CD14-positive monocyte (primary cell): ENCODE measurements at regions not wholly inside any gene's neighbourhood (a gene's known extent, or its start where the extent isn't known, plus 50 kb on each side); places are given as distances from the start of the nearest gene placed in this dataset.

Experiments used
- DNase-seq, 3 donors: peaks; one replicate each; pipeline ENCODE4 v3.0.0-alpha.2; 2011 to 2022
- H2AFZ ChIP-seq: 2 replicates; pipeline ENCODE4 v1.6.0; 2012; ENCODE audit warnings: mild to moderate bottlenecking, low read depth, low read length, inconsistent platforms; ENCODE audit not compliant: insufficient read depth, poor library complexity, severe bottlenecking
- H3K27ac ChIP-seq, 2 donors: 1 replicate in 1 of 2; 2 replicates in 1 of 2; pipeline ENCODE4 v1.5.1; 2012 to 2013; ENCODE audit warnings: low read length in 2 of 2, control low read depth in 1 of 2, inconsistent platforms in 1 of 2, low read depth in 1 of 2, mild to moderate bottlenecking in 1 of 2
- H3K27me3 ChIP-seq, 2 donors: one replicate each; pipeline versions ENCODE4 v1.6.0 to v1.6.1; 2011 to 2013; ENCODE audit warnings: low read length in 2 of 2; ENCODE audit not compliant: control insufficient read depth in 2 of 2, insufficient read depth in 2 of 2
- H3K36me3 ChIP-seq, 2 donors: replicated peaks in 1 of 2; 1 replicate in 1 of 2; 2 replicates in 1 of 2; pipeline versions ENCODE4 v1.5.1 to v1.6.1; 2012 to 2013; ENCODE audit warnings: low read length in 2 of 2, control low read depth in 1 of 2, inconsistent platforms in 1 of 2, mild to moderate bottlenecking in 1 of 2; ENCODE audit not compliant: insufficient read depth in 2 of 2, control insufficient read depth in 1 of 2
- H3K4me1 ChIP-seq, 2 donors: 1 replicate in 1 of 2; 2 replicates in 1 of 2; pipeline versions ENCODE4 v1.5.1 to v1.6.1; 2012 to 2013; ENCODE audit warnings: low read length in 2 of 2, control low read depth in 1 of 2, inconsistent platforms in 1 of 2, mild to moderate bottlenecking in 1 of 2, moderate library complexity in 1 of 2; ENCODE audit not compliant: insufficient read depth in 2 of 2, control insufficient read depth in 1 of 2
- H3K4me2 ChIP-seq: replicated peaks from 2 replicates; pipeline ENCODE3; 2012; ENCODE audit warnings: low read length, moderate library complexity, mild to moderate bottlenecking; ENCODE audit not compliant: poor library complexity, severe bottlenecking; ENCODE audit errors: extremely low read depth
- H3K4me3 ChIP-seq, 3 experiments: fragments of 200-600 bp in 1 of 3; sonication (generic) in 1 of 3; replicated peaks in 1 of 3; 1 replicate in 2 of 3; 2 replicates in 1 of 3; pipeline ENCODE4 v1.5.1; 2011 to 2013; ENCODE audit warnings: low read length in 3 of 3, mild to moderate bottlenecking in 3 of 3, control low read depth in 2 of 3, low read depth in 2 of 3, inconsistent platforms in 1 of 3, moderate library complexity in 1 of 3
- H3K79me2 ChIP-seq: 2 replicates; pipeline ENCODE4 v1.6.0; 2012; ENCODE audit warnings: mild to moderate bottlenecking, control low read depth, inconsistent platforms, low read length, moderate library complexity; ENCODE audit not compliant: insufficient read depth
- H3K9ac ChIP-seq: 2 replicates; pipeline ENCODE4 v1.6.0; 2017; ENCODE audit warnings: low read length, mild to moderate bottlenecking; ENCODE audit not compliant: insufficient read depth, poor library complexity, severe bottlenecking
- H3K9me3 ChIP-seq, 2 donors: replicated peaks in 1 of 2; 1 replicate in 1 of 2; 2 replicates in 1 of 2; pipeline versions ENCODE4 v1.5.1 to v1.6.1; 2012 to 2013; ENCODE audit warnings: low read length in 2 of 2, control low read depth in 1 of 2; ENCODE audit not compliant: control insufficient read depth in 1 of 2, insufficient read depth in 1 of 2
- H4K20me1 ChIP-seq: 2 replicates; pipeline ENCODE4 v1.6.0; 2012; ENCODE audit warnings: mild to moderate bottlenecking, low read length, control low read depth, moderate library complexity; ENCODE audit not compliant: insufficient read depth
- H3K27ac Mint-ChIP-seq, 7 donors: one replicate each; pipeline ENCODE4 v1.8.0; 2020; ENCODE audit warnings: mild to moderate bottlenecking in 7 of 7, mixed read lengths in 7 of 7, moderate library complexity in 6 of 7, inconsistent platforms in 2 of 7
- H3K27me3 Mint-ChIP-seq, 3 donors: one replicate each; pipeline ENCODE4 v1.8.0; 2021 to 2022; ENCODE audit warnings: low read depth in 3 of 3, mild to moderate bottlenecking in 3 of 3, mixed read lengths in 3 of 3, moderate library complexity in 3 of 3, inconsistent platforms in 1 of 3
- H3K36me3 Mint-ChIP-seq, 2 donors: one replicate each; pipeline ENCODE4 v1.8.0; 2020; ENCODE audit warnings: mixed read lengths in 2 of 2, inconsistent platforms in 1 of 2, mild to moderate bottlenecking in 1 of 2
- H3K4me1 Mint-ChIP-seq: one replicate; pipeline ENCODE4 v1.8.0; 2020; ENCODE audit warnings: mild to moderate bottlenecking, mixed read lengths
- H3K4me3 Mint-ChIP-seq, 2 donors: one replicate each; pipeline ENCODE4 v1.8.0; 2020; ENCODE audit warnings: mild to moderate bottlenecking in 2 of 2, mixed read lengths in 2 of 2, moderate library complexity in 1 of 2
- H3K9me3 Mint-ChIP-seq, 7 donors: one replicate each; pipeline ENCODE4 v1.8.0; 2020 to 2022; ENCODE audit warnings: mixed read lengths in 7 of 7, mild to moderate bottlenecking in 6 of 7, moderate library complexity in 6 of 7, inconsistent platforms in 2 of 7
- CTCF ChIP-seq: fragments of 200-600 bp; IDR thresholded peaks from one replicate; pipeline ENCODE4 v1.8.0; 2022; ENCODE audit warnings: antibody characterized with exemption, mild to moderate bottlenecking
- WGBS: methylation state at CpG from one replicate; pipeline ENCODE4 v1.1.5; 2013; ENCODE audit warnings: missing lambda C conversion rate; ENCODE audit not compliant: insufficient coverage; 5-methylcytosine and 5-hydroxymethylcytosine counted together
- intact Hi-C, 2 donors: fragments of 100-400 bp; cut with micrococcal nuclease; formaldehyde crosslinking; loops; one replicate each; pipeline versions ENCODE4 v1.15.0 to v1.15.1; 2023

- DNase-seq, result no peak
- H3K9ac ChIP-seq, result no peak overlapping the region
- H3K27me3 ChIP-seq, result no peaks in the 10 kb centered on the region
- H3K4me1 ChIP-seq, result no peaks in the 10 kb centered on the region
- Mint-ChIP-seq H3K27ac (no peak overlapping the region), H3K27me3 (peaks cover 0 to 5% (median 2%) of the 10 kb centered on the region in 3 donors), H3K36me3 (no peaks in the 10 kb centered on the region), H3K4me1 (peaks cover 1% of the 10 kb centered on the region), H3K9me3 (peaks cover 3 to 18% (median 9%) of the 10 kb centered on the region in 7 donors), H3K4me3 (no peak overlapping the region)
- H4K20me1 ChIP-seq, result no peaks in the 10 kb centered on the region
- H3K4me3 ChIP-seq, result no peak overlapping the region
- no peak overlapping the region for H3K27ac ChIP-seq
- H3K9me3 ChIP-seq, result peaks cover 0 to 13% of the 10 kb centered on the region in 2 donors
- H3K36me3 ChIP-seq, result no peaks in the 10 kb centered on the region
- intact Hi-C loops, result no loop called here
- H2AFZ ChIP-seq, result no peak overlapping the region
- WGBS, result 95% methylated on average over 2 of the region's 2 CpGs
- no peak overlapping the region for H3K4me2 ChIP-seq
- H3K79me2 ChIP-seq, result no peaks in the 10 kb centered on the region
- TF ChIP-seq CTCF, result no peak
These were observed 119.0 kb downstream of the ALDH8A1 start for GRCh38 chr6:134830940-134831339.

DNA sequence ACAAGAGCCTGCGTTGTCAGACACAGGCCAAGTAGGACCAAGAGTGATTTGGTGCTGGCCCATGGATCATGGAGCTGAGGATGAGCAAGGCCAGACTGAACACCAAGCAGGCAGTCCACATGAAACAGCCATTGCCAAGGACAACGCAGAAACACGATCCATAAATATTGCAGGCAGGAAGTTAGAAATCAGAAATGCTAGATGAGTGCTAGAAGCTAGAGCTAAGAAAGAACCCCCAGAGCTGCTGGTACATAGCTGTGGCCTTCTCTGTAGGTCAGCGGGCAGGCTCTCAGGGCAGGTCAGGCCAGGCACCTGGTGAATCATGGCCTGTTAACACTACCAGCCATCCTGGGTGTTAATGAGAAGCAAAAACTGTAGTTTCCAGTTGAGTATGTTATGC is 119.7 kb downstream of the ALDH8A1 start:
- Mint-ChIP-seq H3K27me3 (peaks cover 0 to 5% (median 2%) of the 10 kb centered on the region in 3 donors), H3K27ac (no peak overlapping the region), H3K4me1 (peaks cover 1% of the 10 kb centered on the region), H3K36me3 (no peaks in the 10 kb centered on the region), H3K9me3 (peaks cover 3 to 25% (median 16%) of the 10 kb centered on the region in 7 donors), H3K4me3 (no peak overlapping the region)
- Histone ChIP-seq H3K27ac (no peak overlapping the region), H3K9me3 (peaks cover 0 to 20% of the 10 kb centered on the region in 2 donors), H4K20me1 (no peaks in the 10 kb centered on the region), H3K79me2 (no peaks in the 10 kb centered on the region), H3K9ac (no peak overlapping the region), H3K27me3 (no peaks in the 10 kb centered on the region), H3K4me3 (no peak overlapping the region), H3K4me1 (no peaks in the 10 kb centered on the region), H3K36me3 (no peaks in the 10 kb centered on the region), H3K4me2 (no peak overlapping the region), H2AFZ (no peak overlapping the region)
- WGBS, result 95% methylated on average over 4 of the region's 4 CpGs
- TF ChIP-seq CTCF, result no peak
- no peak for DNase-seq
- intact Hi-C loops, result no loop called here
